SK-N-MC (cell line): ENCODE measurements at regions not wholly inside any gene's neighbourhood (a gene's known extent, or its start where the extent isn't known, plus 50 kb on each side); places are given as distances from the start of the nearest gene placed in this dataset.

Experiments used
- EZH2 ChIP-seq: fragments of 200-600 bp; sonication (generic); IDR thresholded peaks from one replicate; pipeline ENCODE4 v1.6.1; 2017; ENCODE audit warnings: antibody characterized with exemption
- POLR2AphosphoS5 ChIP-seq: IDR thresholded peaks from 2 replicates; pipeline ENCODE4 v1.6.1; 2012; ENCODE audit warnings: mild to moderate bottlenecking, low read depth, low read length, borderline replicate concordance

DNA sequence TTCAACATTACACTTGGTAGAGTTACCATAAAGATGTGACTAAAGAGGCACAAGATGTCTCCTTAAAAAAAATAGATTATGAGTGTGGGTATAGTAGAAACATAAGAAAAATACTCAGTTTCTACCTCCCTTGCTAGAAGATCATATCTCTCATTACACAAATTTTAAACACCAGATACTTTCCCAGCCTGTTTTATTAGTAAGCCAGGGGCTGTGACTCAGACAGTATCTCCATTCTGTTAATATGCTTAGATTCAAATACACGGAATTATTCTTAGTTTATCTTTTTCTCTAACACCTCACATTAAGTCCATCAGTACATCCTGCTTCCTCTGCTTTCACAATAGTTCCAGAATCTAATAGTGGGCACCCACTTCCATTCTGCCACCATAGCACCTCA, 561.8 kb upstream of the ADAMTS5 start:
- TF ChIP-seq POLR2AphosphoS5 (no peak), EZH2 (no peak)
